ENCODE measurements at regions not wholly inside any gene's neighbourhood (a gene's known extent, or its start where the extent isn't known, plus 50 kb on each side); places are given as distances from the start of the nearest gene placed in this dataset.

DNA sequence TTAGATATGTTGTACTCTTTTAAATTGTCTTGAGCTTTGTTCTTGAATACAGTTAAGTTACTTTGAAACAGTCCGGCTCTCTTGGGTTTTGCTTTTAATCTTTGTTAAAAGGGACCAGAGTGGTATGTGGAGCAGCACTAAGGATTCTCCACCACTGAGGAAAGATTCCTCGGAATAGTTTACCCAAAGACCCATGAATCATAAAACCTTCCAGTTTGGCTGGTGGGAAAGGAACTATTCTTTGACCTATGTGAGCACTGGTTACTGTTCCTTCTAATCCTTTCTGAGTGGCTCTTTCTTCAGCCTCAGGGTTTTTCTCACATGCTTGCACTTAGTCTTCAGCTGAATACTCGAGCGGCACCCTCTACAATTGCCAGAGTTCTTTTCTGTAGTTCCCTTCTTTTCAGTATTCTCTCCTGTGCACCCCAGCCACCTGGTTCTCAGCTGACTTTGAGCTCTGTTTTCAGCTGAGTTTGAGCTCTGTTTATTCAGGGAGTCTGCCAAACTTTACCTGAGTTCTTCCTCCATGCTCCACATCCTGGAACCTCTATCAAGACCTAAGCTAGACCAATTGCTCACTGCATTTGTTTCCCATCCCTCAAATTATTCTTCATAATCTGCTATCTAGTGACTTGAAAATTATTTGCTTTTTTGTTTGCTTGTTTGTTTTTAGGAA is 253.8 kb upstream of the PLXNA2 start:
- TF ChIP-seq, protein P1, sequence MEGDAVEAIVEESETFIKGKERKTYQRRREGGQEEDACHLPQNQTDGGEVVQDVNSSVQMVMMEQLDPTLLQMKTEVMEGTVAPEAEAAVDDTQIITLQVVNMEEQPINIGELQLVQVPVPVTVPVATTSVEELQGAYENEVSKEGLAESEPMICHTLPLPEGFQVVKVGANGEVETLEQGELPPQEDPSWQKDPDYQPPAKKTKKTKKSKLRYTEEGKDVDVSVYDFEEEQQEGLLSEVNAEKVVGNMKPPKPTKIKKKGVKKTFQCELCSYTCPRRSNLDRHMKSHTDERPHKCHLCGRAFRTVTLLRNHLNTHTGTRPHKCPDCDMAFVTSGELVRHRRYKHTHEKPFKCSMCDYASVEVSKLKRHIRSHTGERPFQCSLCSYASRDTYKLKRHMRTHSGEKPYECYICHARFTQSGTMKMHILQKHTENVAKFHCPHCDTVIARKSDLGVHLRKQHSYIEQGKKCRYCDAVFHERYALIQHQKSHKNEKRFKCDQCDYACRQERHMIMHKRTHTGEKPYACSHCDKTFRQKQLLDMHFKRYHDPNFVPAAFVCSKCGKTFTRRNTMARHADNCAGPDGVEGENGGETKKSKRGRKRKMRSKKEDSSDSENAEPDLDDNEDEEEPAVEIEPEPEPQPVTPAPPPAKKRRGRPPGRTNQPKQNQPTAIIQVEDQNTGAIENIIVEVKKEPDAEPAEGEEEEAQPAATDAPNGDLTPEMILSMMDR (conservative IDR thresholded peaks at IDR 0.05; ENCODE audit: low read length) = no peak
- no peak for TF ChIP-seq EZH2phosphoT487 (IDR thresholded peaks at IDR 0.05; ENCODE audit: borderline replicate concordance, low read depth, low read length)
